Left renal pelvis (tissue), 4 donors: ENCODE measurements at regions not wholly inside any gene's neighbourhood (a gene's known extent, or its start where the extent isn't known, plus 50 kb on each side); places are given as distances from the start of the nearest gene placed in this dataset.

Source experiments
- DNase-seq, 4 donors: peaks; one replicate each; pipeline ENCODE4 v3.0.0-alpha.2; 2013; ENCODE audit warnings: low read depth in 4 of 4, low spot score in 3 of 4

DNA sequence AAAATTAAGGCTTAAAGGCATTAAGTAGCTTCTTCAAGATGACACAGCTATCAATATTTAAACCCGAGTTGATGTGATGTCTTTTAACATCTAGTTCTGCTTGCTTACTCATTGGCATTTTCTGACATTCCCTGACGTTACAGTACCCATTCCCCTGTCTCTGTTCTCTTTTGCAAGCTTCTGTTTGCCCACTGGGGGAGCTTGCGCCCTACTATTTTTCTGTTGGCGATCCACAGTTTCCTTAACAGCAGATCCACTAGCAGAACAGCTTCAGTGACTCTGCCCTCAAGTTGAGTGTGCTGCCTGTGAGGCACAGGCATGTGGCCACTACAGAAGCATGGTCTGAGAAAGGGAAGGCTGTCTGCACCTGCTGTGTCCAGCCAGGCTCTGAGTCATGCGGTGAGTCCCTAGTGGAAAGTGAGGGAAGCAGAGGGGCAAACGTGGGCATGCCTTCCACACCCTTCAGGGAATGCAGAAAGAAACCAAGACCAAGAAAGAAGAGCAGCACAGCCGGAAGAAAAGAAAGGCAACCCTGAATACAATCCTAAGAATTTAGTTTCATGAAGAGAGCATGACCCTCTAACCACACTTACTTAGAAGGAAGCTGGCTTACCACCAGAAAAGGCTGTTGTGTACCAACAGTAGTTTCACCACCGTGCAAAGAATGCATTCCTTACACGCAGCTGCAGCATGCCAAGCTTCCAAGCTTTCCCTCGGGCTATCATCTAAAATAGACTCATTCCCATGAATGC, 97.7 kb upstream of the VGLL2 start:
- peak in 1 of 4 donors; percentile 21 for DNase-seq

DNA sequence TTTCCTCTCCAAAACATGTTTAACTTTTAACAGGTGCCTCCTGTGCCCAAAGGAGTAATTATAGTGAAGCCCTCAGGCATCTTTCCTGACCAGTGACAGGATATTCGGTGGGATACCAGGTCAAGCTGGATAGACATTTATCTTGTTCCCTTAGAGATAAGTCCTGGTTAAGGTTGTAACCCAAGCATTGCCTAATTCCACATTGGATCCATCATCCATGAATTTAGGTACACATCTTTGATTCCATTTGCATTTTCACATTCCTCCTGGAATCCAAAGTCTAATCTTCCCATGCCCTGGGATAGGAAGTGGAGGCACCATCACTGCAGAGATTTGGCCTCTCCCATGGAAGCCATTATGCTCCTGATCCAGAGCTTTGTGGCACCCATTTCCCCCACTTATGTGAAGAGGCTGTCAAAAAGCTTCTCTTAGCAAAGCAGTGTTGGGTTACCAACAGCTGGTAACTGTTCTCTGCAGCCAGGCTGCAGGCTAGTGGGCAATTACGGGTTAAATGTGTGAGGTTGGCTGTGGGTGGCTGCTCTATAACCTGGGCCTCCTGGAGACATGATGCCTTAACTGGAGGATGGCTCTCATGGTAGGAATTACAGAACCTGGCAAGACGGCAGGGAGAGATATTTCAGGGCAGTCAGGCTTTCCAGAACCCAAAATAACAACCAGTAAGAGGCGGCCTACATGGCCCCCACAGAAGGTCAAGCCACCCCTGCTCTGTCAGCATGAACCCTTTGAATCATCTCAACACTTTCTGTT, 96.9 kb upstream of the VGLL2 start:
- DNase-seq, result no peak

GRCh38 chr6:117169064-117169665, 96.2 kb upstream of the VGLL2 start:
- no peak for DNase-seq

DNA sequence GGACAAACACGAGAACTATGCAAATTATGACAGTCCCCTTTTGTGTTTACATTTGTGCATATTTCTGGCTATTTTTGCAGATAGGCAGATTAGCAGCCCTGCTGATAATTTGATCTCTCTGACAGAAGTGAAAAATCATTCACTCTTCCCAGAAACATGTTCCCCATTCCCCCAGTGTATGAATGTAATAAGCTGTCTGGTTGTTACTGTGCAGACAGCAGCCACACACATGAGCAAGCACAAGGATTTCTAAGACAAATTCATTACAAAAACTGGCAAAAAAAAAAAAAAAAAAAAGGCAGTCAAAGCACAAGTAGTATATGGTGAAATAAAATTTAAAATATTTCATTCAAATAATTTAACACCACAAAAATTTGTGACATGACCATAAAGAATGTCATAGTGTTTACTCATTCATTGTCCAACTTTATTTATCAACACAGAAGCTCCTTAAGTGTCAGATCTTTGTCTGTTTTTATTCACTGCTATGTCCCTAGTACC, 95.5 kb upstream of the VGLL2 start:
- DNase-seq, result no peak

DNA sequence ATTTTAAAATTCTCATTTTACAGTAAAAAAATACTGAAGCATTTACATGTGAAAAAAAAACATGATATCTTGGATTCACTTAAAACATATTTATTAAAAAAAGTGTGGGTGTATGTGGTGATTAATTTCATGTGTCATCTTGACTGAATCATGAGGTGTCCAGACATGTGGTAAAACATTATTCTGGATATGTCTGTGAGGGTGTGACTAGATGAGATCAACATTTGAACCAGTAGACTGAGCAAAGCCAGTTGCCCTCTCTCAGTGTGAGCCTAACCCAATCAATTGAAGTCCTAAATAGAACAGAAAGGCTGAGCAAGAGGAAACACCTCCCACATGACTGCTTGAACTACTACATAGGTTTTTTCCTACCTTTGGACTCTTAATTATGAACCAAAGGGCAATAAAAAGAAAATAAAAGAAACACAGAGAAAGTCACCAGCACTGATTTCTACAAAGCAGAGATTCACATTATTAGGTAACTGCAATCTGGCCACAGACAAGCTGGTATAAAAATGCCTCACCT, 90.5 kb upstream of the VGLL2 start:
- no peak for DNase-seq

DNA sequence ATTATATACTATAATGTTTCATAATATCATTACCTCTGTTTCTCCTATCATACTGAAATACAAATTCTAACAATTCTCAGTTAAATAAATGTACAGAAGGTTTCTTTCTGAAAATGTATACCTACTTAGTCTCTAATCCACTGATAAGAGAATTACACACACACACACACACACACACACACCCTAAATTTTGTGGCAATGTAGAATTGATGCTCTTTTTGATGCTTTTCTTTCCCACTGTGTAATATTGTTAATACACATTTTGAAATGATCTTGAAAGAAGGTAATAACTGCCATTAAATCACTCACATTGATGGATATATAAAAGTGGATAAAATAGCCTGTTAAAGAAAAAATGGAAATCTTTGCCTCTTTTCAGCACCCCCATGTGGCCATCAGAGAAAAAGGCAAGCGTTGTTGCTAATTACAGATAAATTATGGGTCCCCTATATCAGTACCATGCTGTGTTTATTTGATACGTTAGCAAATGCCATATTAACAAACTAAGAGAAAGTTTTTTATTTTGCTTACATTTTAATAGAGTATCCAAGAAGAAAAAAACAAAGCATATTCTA, 76.6 kb upstream of the VGLL2 start:
- no peak for DNase-seq

DNA sequence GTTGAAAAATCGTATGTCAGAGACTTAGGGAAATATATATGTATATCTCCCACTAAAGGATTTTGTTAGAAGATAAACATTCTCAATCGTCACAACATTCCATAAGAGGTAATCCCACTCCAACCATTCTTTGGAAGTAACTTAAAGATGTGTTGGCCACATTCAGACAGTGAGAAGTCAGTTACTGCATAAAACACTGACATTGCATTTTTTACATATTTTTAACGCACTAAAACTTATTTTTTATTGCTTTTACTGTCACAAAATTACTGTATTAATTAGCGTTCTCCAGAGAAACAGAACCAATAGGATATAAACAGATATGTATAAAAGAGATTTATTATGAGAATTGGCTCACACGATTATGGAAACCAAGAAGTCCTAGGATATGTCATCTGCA, 74.3 kb upstream of the VGLL2 start:
- DNase-seq, result no peak

- no peak for DNase-seq
These were observed 73.9 kb upstream of the VGLL2 start for GRCh38 chr6:117191448-117191847.

- no peak for DNase-seq
These were observed 71.1 kb upstream of the VGLL2 start for GRCh38 chr6:117194271-117194670.

GRCh38 chr6:117194978-117195377, 70.4 kb upstream of the VGLL2 start:
- no peak for DNase-seq

GRCh38 chr6:117195728-117196127, 69.6 kb upstream of the VGLL2 start:
- DNase-seq, result no peak

DNA sequence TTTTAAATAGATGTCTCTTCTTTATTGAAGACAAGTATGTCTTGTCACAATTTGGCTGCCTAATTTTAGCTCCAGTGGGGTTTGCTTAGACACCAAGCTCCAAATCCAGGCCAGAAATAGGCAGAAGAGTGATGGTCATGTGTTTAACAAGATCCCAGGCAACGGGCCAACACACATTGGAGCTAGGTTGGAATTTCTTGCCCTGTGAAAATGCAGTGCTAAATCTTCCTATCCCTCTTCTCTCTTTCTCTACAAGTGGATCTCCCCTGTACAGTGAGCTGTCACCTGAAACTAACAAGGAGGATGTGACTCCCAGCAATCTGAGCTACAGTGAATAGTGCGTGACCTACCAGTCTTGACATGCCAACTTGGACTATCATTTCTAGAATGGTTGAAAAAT, 65.3 kb upstream of the VGLL2 start:
- no peak for DNase-seq

- DNase-seq, result no peak
These were observed 60.5 kb upstream of the VGLL2 start for GRCh38 chr6:117204903-117205302.

DNA sequence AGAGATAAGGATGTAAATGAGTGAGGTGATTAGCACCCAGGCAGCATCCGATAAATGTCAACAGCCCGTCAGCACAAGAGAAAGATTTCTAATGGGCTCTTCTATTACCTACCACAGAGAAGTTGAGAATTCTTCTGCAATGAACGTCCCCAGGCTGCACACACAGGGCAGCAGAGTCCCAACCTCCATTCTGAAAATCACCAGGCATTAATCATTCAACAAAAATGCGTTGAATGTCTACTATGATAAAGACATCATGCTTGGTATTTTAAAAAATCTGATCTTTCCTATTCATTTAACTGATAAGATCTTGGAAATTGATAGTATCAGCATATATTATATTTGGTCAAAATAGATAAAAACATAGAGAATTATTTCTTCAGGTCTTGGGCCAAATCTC, 59.5 kb upstream of the VGLL2 start:
- DNase-seq, result no peak

DNA sequence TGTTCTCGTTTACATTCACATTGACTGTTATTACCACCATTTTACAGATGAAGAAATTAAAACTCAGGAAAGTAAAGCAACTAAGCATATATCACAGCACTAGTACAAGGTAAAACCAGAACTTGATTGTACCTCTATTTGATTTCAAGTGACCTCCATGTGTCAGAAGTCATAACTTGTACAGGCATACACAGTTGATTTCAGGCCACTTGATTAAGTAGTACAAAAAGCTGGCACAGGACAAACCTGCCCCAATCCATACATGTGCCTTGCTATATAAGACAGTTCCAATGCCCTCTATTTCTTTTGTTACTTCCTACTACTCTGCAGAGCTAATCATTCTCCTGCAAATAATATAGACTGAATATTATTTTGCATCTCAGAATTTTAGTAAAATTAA, 58.8 kb upstream of the VGLL2 start:
- DNase-seq, result no peak

GRCh38 chr6:117206944-117207687, 58.2 kb upstream of the VGLL2 start:
- DNase-seq, result no peak

- DNase-seq, result no peak
These were observed 55.1 kb upstream of the VGLL2 start for GRCh38 chr6:117210279-117210678.

DNA sequence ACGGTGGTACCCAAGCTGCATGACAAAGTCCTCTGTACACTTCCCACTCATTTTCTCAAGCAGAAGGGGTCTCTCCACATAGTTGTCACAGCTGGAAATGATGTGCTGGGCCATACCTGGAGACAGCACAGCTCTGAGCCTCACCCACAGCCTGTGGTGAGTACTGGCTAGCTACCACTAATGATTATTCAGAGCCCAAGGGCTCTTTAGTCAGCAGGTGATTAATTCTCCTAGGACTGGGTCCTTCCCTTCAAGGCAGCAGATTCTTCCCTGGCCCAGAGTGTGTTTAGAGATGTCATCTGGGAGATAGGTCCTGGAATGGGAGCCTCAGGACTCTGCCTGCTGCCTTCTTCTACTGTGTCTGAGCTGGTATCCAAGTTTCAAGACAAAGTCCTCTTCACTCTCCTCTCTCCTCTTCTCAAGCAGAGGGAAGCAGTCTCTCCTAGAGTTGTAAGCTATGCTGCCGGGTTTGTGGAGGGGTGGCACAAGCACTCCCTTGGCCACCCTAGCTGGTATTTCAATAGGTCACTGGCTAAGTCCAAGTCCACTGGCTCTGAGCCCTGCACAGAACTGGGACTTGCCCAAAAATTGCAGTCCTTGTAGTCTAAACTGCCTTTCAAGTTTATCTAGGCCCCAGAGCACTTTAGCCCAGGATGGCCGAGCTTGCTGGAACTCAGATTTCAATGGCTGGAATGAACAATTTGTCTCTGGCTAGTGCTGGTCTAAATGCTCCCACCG, 49.8 kb upstream of the VGLL2 start:
- no peak for DNase-seq
